Activated naive CD4-positive, alpha-beta T cell treated with Interleukin-2 at 50 U/mL for 16 hours (primary cell): ENCODE measurements at regions not wholly inside any gene's neighbourhood (a gene's known extent, or its start where the extent isn't known, plus 50 kb on each side); places are given as distances from the start of the nearest gene placed in this dataset.
"Not testable (repeated sequence)": the region's sequence is repeated elsewhere in the genome, so short reads cannot be mapped to it uniquely, and the experiment has no call there.

Experiments used
- DNase-seq: peaks from one replicate; pipeline ENCODE4 v3.0.0-alpha.2; 2020

DNA sequence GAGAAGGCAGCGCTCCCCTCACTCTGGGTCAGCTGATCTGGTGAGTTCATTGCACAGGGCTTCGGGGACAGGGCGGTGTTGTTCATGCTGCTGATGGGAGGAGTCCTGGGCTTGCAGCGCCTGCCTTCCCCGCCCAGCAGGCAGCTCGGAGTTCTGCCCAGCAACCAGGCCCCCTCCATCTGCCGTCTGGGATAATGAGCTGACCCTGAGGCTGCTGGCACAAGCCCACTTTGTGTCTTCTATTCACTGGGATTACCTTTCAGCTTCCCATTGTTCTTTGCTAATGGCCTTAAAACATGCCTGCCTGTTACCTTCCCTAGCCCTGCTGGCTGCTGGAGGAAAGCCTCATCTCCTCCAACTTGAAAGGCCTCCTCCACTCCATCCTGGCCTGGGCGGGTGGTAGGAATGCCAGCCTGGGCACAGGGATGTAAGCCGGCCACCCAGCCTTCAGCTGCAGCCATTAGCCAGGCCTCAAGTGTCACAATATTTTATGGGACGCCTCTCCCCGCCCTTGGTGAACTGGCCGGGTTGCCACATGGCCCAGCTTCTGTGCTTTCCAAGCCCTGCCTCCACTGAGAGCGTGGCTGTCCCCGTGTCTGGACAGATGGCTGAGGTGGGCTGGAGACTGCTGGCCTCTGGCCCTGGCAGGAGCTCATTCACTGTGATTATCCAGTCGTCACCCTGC lies 70.4 kb downstream of the GADD45G start:
- DNase-seq: no peak

- DNase-seq: no peak
Observed at GRCh38 chr9:89676281-89676680, 71.5 kb downstream of the GADD45G start.

DNA sequence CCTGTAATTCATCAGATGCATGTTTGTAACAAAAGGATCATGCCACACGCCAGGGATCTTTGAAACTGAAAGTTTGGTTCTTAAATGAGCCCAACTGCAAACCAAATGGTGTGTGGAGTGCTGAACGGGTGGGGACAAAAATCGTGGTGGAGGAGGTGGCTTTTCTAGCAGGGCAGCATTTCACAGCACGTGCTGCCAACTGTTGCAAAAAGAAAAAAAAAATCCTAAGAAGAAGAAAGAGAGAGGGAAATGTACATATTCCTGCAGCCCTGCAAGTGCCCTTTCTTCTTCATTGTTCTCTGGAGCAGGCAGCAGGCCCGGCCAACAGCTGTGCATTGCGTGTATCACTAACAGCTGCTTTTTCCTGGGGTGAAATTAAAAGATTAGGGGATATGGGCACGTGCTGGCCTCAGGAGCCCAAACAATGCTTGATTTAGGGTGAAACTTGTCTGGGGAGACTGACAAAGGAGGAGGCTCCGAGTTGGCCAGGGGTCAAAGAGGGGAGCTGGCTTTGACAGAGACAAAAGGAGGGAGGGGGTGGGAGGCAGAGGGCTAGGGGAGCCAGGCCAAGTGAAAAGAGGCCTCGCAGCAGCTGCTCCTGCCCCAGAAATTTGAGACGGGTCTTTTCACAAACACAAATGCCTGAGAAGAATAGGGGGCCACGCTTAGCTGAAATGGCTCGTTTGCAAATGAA lies 73.0 kb downstream of the GADD45G start:
- DNase-seq: no peak

DNA sequence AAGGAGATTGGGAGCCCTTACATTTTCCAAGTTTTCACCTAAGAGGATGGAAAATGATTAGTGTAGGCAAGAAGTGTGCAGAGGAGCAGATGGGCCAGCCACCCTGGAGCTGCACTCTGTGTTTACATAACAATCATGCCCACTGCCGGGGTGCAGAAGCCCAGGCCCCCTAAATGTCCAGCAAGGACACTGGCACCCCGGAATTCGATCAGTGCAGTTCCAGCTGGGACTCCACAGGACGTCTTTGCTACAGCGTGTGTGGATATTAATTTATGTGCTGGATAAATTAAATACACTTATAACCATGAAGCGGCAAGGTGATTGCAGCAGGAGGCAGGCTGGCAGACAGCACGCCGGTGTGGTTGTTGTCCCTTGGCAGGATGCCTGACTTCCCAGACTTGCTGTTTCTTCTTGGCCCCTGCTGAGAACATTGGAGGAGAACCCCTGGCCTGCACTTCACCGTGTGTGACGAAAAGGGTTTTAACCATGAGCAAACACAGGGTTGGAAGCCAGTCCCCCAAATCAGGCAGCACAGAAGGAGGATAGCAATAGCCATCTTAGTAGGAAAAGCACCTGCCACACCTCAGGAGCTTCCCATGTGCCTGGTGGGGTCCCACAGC lies 73.7 kb downstream of the GADD45G start:
- DNase-seq: no peak

DNA sequence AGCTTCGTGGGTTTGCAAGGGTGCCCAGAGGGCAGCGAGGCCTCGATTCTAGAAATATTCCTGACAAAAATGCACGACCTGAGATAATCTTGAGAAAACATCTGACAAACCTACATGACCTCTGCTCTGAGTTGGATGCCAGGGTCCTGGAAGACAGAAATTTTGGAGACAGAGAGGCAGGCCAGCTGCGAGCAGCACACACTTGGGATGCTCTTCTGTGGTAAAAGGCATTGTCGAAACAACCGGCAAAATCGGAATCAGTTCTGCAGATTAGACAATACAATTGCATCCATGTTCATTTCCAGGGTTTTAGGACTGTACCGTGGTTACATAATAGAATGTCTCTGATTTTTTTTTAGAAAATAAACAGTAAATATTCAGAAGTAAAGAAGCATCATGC lies 74.2 kb downstream of the GADD45G start:
- DNase-seq: no peak

GRCh38 chr9:89679581-89679980 lies 74.8 kb downstream of the GADD45G start:
- no peak for DNase-seq

GRCh38 chr9:89680547-89681467 lies 76.0 kb downstream of the GADD45G start:
- no peak for DNase-seq

GRCh38 chr9:89681468-89681859 lies 76.7 kb downstream of the GADD45G start:
- DNase-seq: not testable (repeated sequence)

- DNase-seq: no peak
Observed at GRCh38 chr9:89683626-89684025, 78.8 kb downstream of the GADD45G start.

DNA sequence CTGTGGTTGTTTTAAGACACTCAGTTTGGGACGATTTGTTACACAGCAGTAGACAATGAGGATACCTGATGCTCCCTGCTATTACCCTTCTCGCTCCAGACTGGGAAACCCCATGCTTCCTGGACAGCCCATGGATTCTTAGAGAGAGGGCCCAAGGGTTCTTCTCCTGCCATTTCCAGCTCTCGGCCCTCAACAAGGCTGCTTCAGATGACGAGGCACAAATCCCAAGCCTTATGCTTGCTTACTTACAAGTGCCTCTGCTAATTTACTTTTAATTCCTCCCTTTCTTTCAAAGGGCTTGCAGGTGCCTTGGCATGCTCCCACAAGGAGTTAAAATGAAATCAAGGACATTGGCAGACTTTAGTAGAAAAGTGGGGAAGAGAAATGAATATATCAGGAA lies 79.4 kb downstream of the GADD45G start:
- no peak for DNase-seq

DNA sequence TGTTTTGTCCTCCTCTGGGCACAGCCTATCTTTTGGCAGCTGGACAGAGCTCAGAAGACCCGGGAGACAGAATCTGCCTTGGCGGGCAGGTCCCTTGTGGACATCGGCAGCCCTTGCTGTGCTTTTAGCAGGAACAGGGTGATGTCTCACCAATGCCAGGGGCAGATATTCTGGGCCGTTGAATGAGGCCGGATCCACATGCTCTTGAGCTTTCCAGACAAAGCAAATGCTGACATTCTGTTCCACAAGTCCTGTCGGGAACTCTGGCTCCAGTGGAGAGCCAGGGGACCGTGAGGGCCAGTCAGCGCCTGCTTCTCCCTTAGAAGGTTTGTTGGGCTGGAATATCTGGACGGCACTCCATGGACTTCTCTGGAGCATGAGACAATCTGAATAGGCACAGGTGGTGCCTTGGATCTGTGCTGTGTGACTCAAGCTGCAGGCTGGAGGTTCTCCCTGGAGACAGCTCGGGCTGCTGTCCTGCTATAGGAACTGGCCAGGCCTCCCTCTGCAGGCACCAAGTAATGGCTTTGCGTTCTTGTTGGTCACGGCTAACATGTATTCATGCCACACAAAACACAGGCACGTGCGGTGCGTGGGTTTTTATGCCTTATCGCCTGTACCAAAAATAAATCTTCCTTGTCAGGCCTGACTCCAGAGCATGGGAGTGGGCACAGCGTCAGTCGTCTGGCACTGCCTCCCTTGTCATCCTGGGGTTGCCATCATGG lies 80.3 kb downstream of the GADD45G start:
- DNase-seq: no peak

- no peak for DNase-seq
Observed at GRCh38 chr9:89685698-89686097, 80.9 kb downstream of the GADD45G start.

GRCh38 chr9:89686126-89686525 lies 81.3 kb downstream of the GADD45G start:
- no peak for DNase-seq

DNA sequence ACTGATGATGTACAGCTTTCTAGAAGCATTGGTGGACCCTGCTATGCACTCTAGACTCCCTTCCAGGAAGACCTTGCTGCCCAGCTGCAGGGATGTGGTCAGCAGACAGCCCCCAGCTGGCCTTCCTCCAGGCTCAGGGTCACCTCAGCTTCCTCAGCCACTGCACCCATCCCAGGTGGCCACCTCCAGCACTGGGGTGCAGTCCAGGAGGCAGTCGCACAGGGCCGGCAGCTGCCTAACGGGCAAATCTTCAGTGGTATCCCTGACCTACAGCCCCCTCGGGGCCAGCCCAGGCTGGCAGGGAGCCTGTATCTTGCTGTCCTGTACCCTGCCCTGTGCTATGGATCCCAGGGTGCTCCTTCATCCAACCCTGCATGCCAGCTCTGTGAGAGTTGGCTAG lies 81.8 kb downstream of the GADD45G start:
- no peak for DNase-seq

DNA sequence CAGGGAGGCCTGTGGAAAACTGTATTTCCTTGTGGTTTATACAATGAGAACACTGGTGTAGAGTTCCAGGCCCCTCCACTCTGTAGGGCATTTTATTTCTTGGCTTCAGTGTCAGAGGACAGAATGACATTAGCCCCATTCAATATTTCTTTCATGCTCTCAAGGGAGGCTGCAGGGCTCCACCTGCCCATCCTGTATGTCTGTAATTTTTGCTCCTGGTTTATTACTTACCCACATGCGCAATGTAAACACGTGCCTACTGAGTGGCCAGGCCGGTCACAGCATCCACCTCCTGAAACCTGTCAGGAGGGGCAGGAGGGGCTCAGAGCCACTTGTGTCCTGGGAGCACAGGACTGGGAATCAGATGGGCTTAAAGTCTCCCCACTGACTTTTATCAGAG lies 82.4 kb downstream of the GADD45G start:
- DNase-seq: no peak

DNA sequence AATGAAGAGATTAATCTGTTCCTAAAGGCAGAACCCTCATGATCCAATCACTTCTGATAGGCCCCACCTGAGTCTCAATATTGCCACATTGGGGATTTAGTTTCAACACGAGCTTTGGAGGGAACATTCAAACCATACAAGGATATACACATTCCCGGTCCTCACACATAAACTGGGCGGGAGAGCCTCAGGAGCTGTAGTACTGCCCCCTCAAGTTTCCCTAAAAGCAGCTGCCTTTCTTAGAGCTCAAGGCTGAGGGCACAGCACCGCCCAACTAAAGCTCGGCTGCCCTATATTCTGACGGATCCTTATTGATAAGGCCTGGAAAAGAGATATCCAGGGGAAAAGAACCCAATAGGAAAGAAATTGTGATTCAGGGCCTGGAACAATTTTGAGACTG lies 83.0 kb downstream of the GADD45G start:
- DNase-seq: no peak

GRCh38 chr9:89689321-89689720 lies 84.5 kb downstream of the GADD45G start:
- not testable (repeated sequence) for DNase-seq

GRCh38 chr9:89690334-89690912 lies 85.6 kb downstream of the GADD45G start:
- no peak for DNase-seq

- no peak for DNase-seq
Observed at GRCh38 chr9:89695441-89695891, 90.7 kb downstream of the GADD45G start.

GRCh38 chr9:89695979-89696378 lies 91.2 kb downstream of the GADD45G start:
- not testable (repeated sequence) for DNase-seq

DNA sequence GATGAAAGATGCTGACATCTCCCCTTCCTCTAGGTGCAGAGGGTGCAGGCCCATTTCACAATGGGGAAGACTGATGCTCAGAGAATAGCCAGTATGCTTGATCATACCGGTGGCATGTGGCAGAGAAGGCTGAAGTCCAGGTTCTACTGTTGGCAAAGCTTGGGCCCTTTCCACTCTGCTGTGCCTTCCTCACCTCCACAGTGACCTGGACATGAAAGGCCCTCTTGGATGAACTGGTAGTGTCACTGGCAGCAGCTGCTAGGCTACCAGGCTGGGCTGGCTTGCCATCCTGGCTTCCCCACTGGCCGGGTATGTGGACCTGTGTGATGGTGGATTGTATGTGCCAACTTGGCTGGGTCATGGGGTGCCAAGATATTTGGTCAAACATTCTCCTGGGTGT lies 92.0 kb downstream of the GADD45G start:
- DNase-seq: no peak

DNA sequence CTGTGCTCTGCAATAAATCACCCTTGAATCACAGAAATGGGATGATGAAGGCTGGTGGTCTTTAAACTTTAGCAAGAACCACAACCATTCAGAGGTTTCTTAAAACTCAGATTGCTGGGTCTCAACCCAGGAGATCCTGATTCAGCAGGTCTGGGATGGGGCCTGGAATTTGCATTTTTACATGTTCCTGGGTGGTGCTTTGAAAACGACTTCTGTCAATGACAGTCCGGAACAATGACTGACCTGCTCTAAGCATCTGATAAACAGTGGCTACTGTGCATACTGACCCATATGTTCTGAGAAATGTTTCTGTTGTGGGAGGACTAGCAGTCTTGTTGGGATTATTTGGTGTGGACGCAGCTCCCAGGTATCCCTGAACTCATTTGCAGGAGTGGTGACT lies 92.7 kb downstream of the GADD45G start:
- DNase-seq: no peak
